HEK293T (cell line): ENCODE measurements at regions not wholly inside any gene's neighbourhood (a gene's known extent, or its start where the extent isn't known, plus 50 kb on each side); places are given as distances from the start of the nearest gene placed in this dataset.
"Not testable (repeated sequence)": the region's sequence is repeated elsewhere in the genome, so short reads cannot be mapped to it uniquely, and the experiment has no call there.

Experiments
- CTCF ChIA-PET: fragments of 350-600 bp; formaldehyde crosslinking; extraction: SDS; loops from one replicate; lab custom pipeline; 2021; ENCODE audit warnings: antibody characterized with exemption, inconsistent platforms; lab: Yijun Ruan, JAX
- POLR2A ChIA-PET: fragments of 350-600 bp; formaldehyde crosslinking; extraction: SDS; loops from one replicate; lab custom pipeline; 2020; ENCODE audit warnings: antibody characterized with exemption, inconsistent platforms; lab: Yijun Ruan, JAX
- DNase-seq: peaks from one replicate; pipeline ENCODE4 v3.0.0; 2012; ENCODE audit warnings: mixed read lengths; ENCODE audit errors: extremely low spot score
- ARNT ChIP-seq: fragments of 450-650 bp; IDR thresholded peaks from 2 replicates; pipeline ENCODE4 v1.6.1; 2017; ENCODE audit warnings: mild to moderate bottlenecking
- BHLHE40 ChIP-seq: fragments of 450-650 bp; IDR thresholded peaks from 2 replicates; pipeline ENCODE4 v1.6.1; 2016; ENCODE audit warnings: mild to moderate bottlenecking, moderate library complexity, borderline replicate concordance
- CTBP1 ChIP-seq: fragments of 450-650 bp; IDR thresholded peaks from 2 replicates; pipeline ENCODE4 v1.6.1; 2016; ENCODE audit warnings: borderline replicate concordance
- ELF4 ChIP-seq: fragments of 450-650 bp; IDR thresholded peaks from 2 replicates; pipeline ENCODE4 v1.6.1; 2017; ENCODE audit warnings: antibody characterized with exemption
- FOXA1 ChIP-seq: fragments of 450-650 bp; IDR thresholded peaks from 2 replicates; pipeline ENCODE4 v1.6.1; 2016; ENCODE audit warnings: mild to moderate bottlenecking
- FOXK2 ChIP-seq: fragments of 450-650 bp; IDR thresholded peaks from 2 replicates; pipeline ENCODE4 v1.6.1; 2016; ENCODE audit warnings: mild to moderate bottlenecking
- FOXM1 ChIP-seq: fragments of 450-650 bp; IDR thresholded peaks from 2 replicates; pipeline ENCODE4 v1.6.1; 2017; ENCODE audit warnings: mild to moderate bottlenecking, borderline replicate concordance
- HDGF ChIP-seq: fragments of 450-650 bp; IDR thresholded peaks from 2 replicates; pipeline ENCODE4 v1.6.1; 2017; ENCODE audit warnings: antibody characterized with exemption, borderline replicate concordance
- L3MBTL2 ChIP-seq: fragments of 450-650 bp; conservative IDR thresholded peaks from 2 replicates; pipeline ENCODE4 v1.6.1; 2016; ENCODE audit warnings: mild to moderate bottlenecking
- LEF1 ChIP-seq: fragments of 450-650 bp; IDR thresholded peaks from 2 replicates; pipeline ENCODE4 v1.6.1; 2017; ENCODE audit warnings: mild to moderate bottlenecking, borderline replicate concordance
- NFRKB ChIP-seq: fragments of 450-650 bp; IDR thresholded peaks from 2 replicates; pipeline ENCODE4 v1.6.1; 2016; ENCODE audit warnings: mild to moderate bottlenecking, moderate library complexity
- PKNOX1 ChIP-seq: fragments of 450-650 bp; IDR thresholded peaks from 2 replicates; pipeline ENCODE4 v1.6.1; 2016
- SP1 ChIP-seq: fragments of 450-650 bp; IDR thresholded peaks from 2 replicates; pipeline ENCODE4 v1.6.1; 2017
- SUZ12 ChIP-seq: fragments of 450-650 bp; IDR thresholded peaks from 2 replicates; pipeline ENCODE4 v1.6.1; 2016; ENCODE audit warnings: mild to moderate bottlenecking
- TARDBP ChIP-seq: fragments of 450-650 bp; IDR thresholded peaks from 2 replicates; pipeline ENCODE4 v1.6.1; 2016
- ZNF384 ChIP-seq: fragments of 450-650 bp; IDR thresholded peaks from 2 replicates; pipeline ENCODE4 v1.6.1; 2016

- no peak for TF ChIP-seq SP1
- no peak for TF ChIP-seq PKNOX1
- no peak for TF ChIP-seq FOXK2
- no peak for TF ChIP-seq TARDBP
- no peak for TF ChIP-seq SUZ12
- no peak for TF ChIP-seq BHLHE40
- TF ChIP-seq LEF1: no peak
- TF ChIP-seq ZNF384: no peak
- no peak for TF ChIP-seq ARNT
- TF ChIP-seq NFRKB: no peak
- no peak for TF ChIP-seq ELF4
- TF ChIP-seq HDGF: no peak
- no peak for TF ChIP-seq CTBP1
- TF ChIP-seq FOXM1: no peak
- TF ChIP-seq L3MBTL2: no peak
- TF ChIP-seq FOXA1: no peak
- ChIA-PET CTCF (no interaction called here), POLR2A (no interaction called here)
- no peak for DNase-seq
Observed at GRCh38 chr5:41995193-41995592, 70.1 kb downstream of the FBXO4 start.

- DNase-seq: no peak
- ChIA-PET POLR2A (no interaction called here), CTCF (no interaction called here)
- TF ChIP-seq CTBP1 (no peak), SUZ12 (no peak), ELF4 (no peak), FOXA1 (no peak), ZNF384 (no peak), FOXK2 (no peak), SP1 (no peak), LEF1 (no peak)
Observed at GRCh38 chr5:42001673-42002072, 76.6 kb downstream of the FBXO4 start.

GRCh38 chr5:42003852-42004251 lies 78.8 kb downstream of the FBXO4 start:
- DNase-seq, CTCF ChIA-PET, POLR2A ChIA-PET: not testable (repeated sequence)

GRCh38 chr5:42005561-42006153 lies 80.6 kb downstream of the FBXO4 start:
- TF ChIP-seq L3MBTL2: no peak
- TF ChIP-seq BHLHE40: no peak
- no peak for TF ChIP-seq TARDBP
- TF ChIP-seq ARNT: no peak
- no peak for TF ChIP-seq PKNOX1
- no peak for TF ChIP-seq HDGF
- no peak for TF ChIP-seq FOXK2
- TF ChIP-seq FOXA1: no peak
- peak; percentile 22 for DNase-seq
- ChIA-PET CTCF (interaction anchor here (0.6 to 0.8 kb wide), 3 partner anchors 37 to 844 kb away, joined by 3 read pairs; no protein-coding TSS in a partner anchor), POLR2A (no interaction called here)

- ChIA-PET POLR2A (no interaction called here), CTCF (no interaction called here)
- no peak for DNase-seq
- no peak for TF ChIP-seq LEF1
Observed at GRCh38 chr5:42013561-42013960, 88.5 kb downstream of the FBXO4 start.

GRCh38 chr5:42015254-42015653 lies 90.2 kb downstream of the FBXO4 start:
- TF ChIP-seq ARNT (no peak), FOXK2 (no peak), L3MBTL2 (no peak), BHLHE40 (no peak), LEF1 (no peak), CTBP1 (no peak), SUZ12 (no peak), PKNOX1 (no peak), HDGF (no peak), ZNF384 (no peak), ELF4 (no peak), FOXM1 (no peak), FOXA1 (no peak), NFRKB (no peak), SP1 (no peak), TARDBP (no peak)
- no peak for DNase-seq
- ChIA-PET POLR2A (no interaction called here), CTCF (interaction anchor here (0.6 kb wide), 1 partner anchor 1136 kb away, joined by 3 read pairs; no protein-coding TSS in a partner anchor)

- DNase-seq: no peak
- POLR2A ChIA-PET: no interaction called here
- CTCF ChIA-PET: interaction anchor here (0.6 kb wide), 1 partner anchor 1137 kb away, joined by 3 read pairs; no protein-coding TSS in a partner anchor
- TF ChIP-seq ARNT (no peak), BHLHE40 (no peak), SUZ12 (no peak), ELF4 (no peak), CTBP1 (no peak), TARDBP (no peak), SP1 (no peak), LEF1 (no peak), FOXA1 (no peak), L3MBTL2 (no peak), FOXM1 (no peak)
Observed at GRCh38 chr5:42015681-42016080, 90.6 kb downstream of the FBXO4 start.
